T follicular helper cell (primary cell): ENCODE measurements at regions not wholly inside any gene's neighbourhood (a gene's known extent, or its start where the extent isn't known, plus 50 kb on each side); places are given as distances from the start of the nearest gene placed in this dataset.

Experiments
- DNase-seq: peaks from one replicate; pipeline ENCODE4 v3.0.0-alpha.2; 2020; ENCODE audit warnings: low read depth

DNA sequence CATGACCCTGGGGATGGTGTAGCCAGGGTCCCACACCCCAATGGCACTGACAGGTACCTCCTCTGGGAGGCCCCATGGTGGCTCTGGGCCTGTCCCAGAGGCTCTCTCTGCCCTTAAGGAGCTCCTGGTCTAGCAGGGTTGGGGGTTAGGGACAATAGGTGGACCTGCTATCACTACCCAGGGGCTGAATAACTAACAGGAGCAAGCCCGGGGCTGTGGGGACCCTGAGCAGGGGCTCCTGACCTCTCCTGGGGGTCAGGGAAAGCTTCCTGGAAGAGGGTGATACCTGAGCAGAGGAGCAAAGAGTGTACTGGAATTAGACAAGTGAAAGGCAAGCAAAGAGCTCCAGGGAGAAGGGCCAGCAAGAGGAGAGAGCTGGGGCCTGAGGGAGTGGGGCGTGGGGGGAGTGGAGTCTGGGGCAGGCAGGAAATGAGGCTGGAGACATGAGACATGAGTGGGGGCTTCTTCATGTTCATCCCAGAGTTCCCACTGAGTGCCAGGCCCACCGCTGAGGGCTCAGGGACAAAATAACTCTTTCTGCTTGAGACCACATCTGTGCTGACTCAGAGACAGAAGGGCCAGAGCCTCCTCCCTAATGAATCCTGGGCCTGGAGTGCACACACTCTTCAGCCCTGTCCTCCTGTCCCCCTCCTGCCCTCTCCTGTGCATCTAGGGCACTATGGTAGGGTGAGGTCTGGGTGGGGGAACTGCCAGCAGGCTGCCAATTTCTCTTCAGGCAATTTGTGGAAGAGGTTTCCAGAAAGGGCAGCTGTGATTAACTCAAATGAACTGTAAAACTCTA is 517.6 kb downstream of the PTPRU start:
- no peak for DNase-seq

DNA sequence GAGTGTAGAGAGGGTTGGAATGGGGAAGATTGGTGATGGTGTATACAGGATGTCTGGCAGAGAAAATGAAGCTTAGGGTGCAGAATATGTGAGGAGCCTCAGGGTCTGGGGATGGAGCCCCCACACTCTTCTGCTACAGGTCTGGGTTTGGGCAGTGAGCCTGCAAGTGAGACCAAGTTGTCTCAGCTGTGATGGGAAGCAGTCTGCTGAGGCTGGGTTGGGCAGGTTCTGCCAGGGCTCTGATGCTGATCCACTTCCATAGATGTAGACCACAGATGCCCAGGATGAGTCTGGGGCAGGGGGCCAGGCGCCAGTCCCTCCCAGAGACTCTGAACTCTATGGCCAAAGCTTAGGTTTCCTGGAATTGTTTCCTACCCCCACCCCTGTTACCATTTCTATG is 516.9 kb downstream of the PTPRU start:
- DNase-seq: no peak

DNA sequence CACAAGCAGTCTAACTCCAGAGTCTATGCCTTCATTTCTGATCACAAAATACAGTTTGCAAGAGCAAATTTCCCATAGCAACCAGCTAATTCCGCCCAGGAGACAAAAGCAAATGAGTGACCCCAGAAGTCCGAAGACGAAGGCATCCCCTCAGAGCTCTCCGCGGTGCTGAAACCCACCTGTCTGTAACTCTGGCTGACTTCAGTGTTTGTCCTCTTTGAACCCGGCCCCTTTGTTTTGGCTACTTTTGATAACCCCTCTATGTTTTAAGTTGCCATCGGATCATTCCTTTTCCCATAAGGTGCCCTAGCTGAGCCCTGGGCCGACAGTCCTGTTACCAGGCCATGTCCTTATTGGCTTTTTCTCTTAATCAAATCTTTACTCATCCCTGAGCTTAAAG is 515.8 kb downstream of the PTPRU start:
- DNase-seq: no peak

DNA sequence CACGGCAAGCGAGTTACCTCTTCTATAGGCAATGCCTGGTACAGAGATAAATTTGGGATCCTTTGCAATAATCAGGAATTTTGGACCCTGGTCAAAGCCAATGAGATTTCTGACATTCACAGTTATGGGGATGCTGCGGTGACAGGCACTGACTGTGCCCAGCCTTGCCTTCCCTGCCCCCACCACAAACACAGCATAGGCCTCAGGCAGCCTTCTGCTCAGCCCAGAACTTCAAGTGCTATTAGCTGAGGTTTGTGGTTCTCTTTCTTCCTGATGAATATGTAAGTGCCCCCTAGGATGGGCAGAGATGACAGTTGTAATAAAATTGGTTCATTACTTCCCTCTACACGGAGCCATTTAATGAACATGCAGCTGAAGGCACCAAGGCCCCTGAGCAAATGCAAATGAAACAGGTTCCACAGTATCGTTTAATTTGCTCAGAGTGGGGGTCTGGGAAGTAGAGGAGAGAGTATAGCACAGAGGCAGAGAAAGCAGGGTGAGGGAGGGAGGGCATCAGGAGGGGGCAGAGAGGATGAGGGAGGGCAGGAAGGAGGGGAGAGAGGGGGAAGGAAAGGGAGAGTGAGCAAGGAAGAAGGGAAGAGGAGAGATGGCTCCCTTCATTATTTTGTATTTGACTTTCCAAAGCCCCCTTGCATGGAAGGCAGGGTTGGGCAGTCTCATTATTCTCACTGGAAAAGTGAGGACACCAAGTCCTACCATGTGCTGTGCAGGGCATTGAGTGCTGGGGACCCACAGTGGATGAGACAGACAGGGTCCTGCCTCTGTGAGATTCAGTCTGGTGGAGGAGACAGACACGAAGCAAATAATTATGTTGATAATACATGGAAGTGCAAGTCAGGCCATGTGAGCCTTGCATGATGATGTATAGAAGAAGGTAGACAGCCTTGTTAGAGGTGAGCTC is 513.0 kb downstream of the PTPRU start:
- no peak for DNase-seq

DNA sequence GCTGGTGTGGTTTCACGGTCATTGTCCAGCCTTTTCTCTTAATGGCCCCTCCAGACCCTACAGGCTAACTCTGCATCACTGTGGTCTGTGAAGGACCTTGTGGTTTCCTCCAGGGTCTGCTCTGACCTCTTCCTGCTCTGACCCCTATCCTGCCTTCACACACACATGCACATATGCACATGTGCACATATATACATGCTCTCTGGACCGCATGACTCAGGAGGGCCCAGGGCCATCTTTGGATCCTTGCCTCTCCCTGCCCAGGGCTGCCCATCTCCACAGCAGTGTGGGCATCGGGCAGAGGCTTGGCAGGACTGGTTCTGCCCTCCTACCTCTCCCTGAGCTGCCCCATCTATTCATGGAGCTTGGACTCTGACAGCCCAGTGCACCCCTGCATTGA is 510.9 kb downstream of the PTPRU start:
- no peak for DNase-seq

DNA sequence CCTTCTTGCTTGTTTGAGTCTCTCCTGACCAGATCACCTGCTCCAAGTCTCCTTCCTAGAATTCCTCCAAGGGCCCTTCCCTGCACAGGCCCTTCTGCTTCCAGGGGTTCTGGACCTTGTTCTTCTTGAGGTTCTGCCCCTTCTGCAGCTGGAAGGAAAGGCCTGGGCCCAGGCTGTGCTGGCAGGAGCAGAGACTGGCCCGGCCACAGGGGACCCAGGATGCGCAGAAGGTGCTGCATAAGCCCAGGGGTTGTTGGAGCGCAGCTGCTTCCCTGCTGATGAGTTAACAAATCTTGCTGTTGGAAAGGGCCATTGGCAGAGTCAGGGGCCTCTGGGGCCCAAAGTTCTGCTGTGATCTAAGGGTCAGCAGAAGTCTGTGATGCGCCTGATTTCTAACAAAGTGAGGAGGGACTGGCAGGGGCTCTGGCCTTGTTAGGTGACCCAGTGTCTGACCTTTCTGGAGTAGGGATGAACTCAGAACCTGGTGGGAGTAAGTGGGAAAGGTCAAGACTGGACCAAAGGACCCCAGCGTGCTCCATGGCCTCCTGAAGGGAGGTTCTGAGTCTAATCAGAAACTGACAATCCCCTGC is 509.8 kb downstream of the PTPRU start:
- DNase-seq: no peak

DNA sequence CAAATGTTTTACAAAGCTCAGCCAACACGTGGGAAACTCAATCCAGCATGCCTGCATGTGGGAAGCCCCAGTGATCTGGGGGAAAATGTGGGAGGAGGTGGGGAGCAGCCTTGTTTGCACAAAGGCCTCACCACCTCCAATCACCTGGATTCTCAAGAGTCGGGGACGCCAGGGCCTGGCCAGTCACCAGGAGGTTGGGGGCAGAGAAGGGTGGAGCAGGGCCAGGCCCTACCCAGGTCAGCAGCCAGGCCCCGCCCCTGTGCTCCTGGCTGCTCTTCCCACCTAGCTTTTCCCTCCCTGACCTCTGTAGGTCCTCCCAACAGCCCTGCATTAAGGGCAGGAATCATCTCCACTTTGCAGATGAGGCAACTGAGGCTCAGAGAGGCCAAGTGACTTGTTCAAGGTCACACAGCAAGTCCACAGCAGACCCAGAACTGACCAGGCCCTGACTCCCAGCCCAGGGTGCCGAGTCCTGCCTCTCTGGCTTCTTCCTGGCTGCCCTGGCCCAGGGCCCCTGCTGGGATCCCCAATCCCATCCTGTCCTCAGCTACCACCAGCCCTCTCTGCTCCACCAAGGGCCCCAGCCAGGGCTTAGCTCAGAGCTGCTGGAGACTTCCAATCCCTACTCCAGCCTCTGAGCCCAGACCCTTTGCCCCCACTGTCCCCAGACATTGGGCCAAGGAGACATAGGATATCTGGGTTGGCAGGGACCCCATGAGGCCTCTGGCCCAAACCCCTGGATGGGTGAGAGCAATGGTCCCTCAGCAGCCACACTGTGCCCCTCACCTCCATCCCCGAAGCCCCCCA is 508.6 kb downstream of the PTPRU start:
- no peak for DNase-seq

DNA sequence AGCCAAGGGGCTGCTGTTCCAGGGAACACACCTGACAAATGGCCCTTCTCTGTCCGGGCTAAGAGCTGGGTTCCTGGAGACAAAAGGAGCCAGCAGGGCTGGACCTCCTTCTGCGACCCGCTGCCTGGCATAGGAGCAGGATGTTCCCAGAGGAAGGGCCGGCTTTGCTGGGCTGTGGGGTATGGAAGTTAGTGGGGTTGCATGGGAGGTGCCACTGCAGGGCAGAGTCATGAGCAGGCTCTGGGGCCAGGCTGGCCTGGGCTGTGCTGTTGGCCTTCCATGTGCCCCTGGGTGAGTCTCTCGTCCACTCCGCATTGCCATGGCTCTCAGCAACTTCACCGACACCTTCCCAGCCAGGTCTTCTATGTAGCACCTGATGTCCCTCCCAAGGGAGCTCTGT is 507.6 kb downstream of the PTPRU start:
- DNase-seq: no peak

DNA sequence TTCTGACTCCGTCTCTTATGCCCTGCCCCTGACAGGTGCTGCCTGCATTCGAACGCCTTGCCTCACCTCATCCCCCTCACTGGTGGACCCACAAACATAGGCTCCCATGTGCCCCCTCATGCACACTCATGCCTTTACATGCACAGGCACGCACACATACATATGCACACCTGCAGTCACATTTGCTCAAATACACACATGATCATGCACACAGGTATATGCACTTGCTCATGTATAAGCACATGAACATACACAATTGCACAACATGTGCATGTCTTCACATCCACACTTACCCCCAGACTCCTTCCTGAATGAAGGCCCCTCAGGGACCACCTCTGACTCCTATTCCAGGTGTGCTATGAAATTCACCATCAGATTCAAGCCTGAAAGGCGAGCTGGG is 506.9 kb downstream of the PTPRU start:
- no peak for DNase-seq

DNA sequence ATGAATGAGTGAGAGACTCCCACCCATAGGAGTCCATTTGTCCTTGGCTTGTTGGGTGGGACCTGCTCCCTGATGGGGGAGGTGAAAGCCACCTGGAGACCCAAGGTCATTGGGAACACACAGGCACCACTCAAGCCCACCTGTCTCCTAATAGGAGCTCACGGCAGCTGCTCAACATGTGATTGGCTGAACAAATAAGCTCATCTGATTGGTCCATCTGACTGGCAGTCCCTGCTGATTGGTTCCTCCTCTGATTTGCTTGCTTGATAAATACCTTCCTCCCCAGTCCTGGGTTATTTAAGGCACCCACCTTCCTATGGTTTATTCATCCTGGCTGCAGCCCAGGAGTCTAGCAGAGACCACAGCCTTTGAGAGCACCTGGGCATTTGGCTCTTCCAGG is 502.9 kb downstream of the PTPRU start:
- DNase-seq: no peak

DNA sequence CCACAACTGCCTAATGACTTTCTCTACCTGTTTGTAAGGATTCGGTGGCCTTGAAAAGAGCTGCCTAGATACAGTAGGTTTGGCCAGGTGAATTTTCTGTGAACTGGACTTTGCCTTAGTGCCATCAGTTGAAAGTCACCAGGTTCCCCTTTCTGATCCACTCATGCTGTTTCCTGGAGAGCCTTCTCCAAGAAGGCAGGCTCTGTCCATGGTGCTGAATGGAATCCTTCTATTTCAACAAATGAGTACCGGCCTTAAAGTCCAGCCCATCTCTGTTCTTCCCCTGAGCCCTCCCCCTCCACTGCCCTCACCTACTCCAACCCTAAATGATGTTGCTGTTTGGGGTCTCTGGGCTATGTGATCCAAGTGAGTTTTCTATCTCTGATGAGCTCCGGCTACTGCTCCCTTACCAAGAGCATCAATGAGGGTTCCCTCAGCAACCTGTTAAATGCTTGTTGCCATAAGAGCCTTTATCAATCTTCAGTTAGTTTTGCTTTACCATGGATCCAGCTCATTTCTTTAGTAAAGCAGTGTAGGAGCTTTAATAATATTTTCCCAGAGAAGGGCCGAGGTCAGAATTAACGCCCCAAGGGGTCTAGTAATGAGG is 500.4 kb downstream of the PTPRU start:
- no peak for DNase-seq

DNA sequence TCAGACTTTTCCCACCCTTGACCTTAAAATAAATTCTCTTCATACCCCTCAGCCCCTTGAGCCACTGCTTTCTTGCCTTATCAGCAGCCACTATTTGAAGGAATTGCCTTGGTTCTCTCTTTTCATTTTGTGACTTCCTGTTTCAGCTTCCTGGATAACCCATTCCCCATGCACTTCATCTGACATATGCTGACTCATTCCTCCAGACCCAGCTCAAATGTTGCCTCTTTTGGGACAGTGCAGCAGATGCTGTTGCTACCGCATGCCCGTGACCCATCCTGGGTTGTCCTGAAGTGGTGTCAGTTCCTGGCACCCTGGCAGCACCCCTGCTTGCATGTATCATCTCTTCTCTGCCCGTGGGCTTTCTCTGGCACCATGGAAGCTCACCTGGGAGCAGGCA is 496.1 kb downstream of the PTPRU start:
- no peak for DNase-seq

DNA sequence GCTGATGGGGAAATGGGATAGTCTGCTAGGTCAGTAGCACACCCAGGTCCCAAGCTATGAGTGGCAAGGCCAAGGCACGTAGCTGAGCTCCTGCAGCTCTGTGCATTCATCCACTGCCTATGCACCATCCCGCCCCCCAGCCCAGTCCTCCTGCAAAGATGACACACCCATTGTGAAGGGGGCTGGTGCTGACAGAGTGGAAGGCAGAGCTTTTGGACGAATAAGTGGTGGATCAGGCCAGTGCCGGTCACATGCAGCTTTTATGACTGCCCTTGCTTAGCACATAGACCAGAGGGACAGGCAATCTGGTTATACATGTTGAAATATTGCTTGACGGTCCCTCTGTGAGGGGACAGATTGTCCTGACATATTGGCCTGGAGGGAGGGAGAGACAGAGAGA is 494.3 kb downstream of the PTPRU start:
- no peak for DNase-seq

DNA sequence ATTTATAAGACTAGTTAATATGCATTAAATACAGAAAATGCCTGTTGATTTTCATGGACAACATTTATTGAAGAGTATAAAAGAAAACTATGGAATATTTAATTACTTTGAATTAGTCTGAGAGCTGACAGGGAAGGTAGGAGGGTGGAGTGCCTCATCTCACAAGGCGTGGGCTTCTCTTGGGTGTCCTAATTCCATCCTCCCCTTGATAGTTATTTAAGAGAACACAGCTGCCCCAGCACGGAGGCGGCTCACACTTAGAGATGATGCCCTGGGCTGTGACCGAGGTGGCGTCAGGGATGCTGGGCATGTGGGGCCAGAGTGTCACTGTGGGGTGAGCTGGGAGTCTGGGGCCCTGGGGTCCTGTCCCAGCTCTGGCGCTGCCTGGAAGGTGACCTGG is 493.0 kb downstream of the PTPRU start:
- DNase-seq: no peak

DNA sequence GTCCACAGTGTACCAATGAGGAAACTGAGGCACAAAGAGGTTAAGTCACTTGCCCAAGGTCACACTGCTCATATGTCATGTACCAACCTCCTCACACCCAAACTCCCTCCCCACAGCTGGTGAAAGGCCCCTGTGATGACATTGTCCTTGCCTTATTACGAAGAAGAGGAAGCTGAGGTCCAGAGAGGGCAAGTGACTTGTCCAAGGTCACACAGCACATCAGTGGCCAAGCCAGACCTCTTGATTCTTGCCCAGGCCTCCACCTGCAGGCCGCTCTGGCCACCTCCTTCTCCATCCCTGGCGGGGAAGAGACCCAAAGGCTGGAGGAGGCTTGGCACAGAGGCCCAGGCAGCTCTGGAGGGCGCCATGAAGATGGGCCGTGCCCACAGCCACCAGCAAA is 492.4 kb downstream of the PTPRU start:
- no peak for DNase-seq

DNA sequence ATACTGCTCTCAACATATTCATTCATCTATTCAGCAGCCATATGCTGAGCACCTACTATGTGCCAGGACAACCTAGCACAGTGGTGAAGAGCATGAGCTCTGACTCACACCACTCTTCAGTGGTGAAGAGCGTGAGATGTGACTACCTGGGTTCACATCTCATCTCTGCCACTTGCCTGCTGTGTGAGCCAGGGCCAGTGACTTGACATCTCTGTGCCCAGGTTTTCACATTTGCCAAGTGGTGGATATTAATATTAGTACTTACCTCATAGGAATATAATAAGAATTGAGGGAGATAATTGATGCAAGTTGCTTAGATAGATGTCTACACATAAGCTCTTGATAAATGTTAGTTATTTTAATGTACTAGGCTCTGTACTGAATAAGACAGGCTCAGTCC is 488.9 kb downstream of the PTPRU start:
- DNase-seq: no peak

DNA sequence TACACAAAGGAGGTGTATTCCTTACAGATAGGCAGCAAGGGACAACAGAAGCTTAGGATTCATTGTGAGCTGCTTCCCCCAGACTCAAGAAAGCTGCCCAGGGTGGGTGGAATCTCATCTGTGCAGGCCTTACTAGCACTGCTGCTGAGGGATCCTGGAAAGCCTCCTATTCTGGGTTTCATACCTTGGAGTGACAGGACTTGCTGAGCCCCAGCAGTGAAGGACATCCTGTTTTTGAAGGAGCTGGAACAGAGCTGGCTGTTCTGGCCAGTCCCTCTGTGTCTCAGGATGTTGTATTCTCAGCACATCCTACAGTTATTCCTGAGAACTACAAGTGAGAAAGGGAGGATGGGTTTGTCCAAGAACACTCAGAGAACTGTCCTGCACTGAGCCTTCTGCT is 486.3 kb downstream of the PTPRU start:
- DNase-seq: no peak

DNA sequence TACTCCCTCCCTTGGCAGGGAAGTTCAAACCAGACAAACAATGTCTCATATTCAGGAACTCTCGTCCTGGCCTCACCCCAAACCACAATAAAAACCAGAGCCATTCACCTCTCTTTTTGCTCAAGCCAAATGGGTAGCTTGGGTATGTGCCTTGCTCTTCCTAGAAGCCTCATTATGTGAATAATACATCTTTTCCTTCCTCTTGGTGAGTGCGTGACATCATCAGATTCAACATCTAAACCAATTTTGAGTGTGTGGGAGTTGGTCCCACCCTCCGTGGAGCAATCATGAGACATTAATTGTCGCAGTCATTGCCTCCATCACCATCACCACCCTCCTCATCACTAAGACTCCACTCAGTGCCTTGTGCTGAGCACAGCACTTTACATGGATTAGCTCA is 482.9 kb downstream of the PTPRU start:
- no peak for DNase-seq

DNA sequence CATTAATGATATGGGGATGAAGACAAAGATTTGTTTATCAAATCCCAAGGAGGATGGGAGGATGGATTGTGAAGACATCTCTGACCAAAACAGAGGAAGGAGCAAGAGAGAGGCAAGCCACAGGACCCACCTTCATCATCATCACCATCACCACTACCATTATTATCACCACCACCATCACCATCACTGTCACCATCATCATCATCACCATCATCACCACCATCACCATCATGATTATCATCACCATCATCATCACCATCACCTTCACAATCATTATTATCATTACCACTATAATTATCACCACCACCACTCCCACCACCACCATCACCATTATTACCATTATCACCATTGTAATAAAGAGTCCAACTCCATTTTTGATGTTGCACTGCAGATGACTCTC is 482.5 kb downstream of the PTPRU start:
- no peak for DNase-seq

DNA sequence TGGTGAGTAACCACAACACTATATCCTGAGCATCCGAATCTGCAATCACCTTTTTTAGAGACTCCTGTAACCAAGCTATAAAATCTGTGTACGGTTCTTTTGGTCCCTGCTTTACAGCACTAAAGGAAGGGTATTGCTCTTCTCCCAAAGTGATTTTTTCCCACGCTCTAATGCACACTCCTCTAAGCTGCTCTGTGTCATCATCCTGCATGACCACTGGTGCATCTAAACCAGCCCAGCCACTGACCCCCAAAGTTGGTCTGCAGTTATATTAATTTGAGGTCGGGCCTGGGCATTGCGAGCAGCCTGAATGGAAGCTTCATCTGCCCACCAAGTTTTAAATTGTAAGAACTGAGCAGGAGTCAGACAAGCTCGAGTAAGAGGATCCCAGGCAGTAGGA is 480.0 kb downstream of the PTPRU start:
- DNase-seq: no peak

DNA sequence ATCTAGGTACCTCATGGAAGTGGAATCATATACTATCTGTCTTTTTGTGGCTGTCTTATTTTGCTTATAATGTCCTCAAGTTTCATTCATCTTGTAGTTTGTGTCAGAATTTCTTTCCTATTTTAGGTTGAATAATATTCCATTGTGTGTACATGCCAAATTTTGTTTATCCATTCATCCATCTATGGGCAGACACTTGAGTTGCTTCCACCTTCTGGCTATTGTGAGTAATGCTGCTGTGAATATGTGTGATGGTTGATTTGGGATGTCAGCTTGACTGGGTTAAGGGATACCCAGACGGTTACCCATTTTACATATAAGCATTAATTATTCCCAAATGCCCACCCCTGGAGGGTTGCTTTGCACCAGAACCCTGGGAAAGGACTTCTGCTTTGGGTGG is 477.5 kb downstream of the PTPRU start:
- DNase-seq: no peak

DNA sequence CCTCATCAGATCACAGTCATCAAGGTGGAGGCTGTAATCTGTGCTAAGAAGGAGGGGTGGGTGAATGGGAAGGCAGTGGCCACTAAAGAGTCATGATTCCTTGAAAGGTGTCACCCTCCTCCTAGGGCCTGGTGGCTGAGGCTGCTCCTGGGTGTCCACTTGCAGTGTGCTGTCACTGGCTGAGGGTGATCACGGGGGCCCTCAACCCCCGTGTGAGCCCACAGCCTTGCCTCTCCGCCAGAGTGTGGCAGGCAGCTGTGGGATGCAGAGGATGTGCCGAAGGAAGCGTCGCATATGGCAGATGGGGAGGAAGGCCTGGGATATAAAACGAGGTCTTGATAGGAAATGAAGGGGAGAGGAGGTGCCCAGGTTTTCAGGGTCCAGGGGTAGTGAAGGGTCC is 476.5 kb downstream of the PTPRU start:
- DNase-seq: no peak
